Mononuclear cell (primary cell): ENCODE measurements at regions not wholly inside any gene's neighbourhood (a gene's known extent, or its start where the extent isn't known, plus 50 kb on each side); places are given as distances from the start of the nearest gene placed in this dataset.
"Not testable (repeated sequence)": the region's sequence is repeated elsewhere in the genome, so short reads cannot be mapped to it uniquely, and the experiment has no call there.

ENCODE experiments used
- H3K27me3 ChIP-seq: 2 replicates; pipeline ENCODE4 v1.6.0; 2011; ENCODE audit warnings: low read length, control low read depth; ENCODE audit not compliant: insufficient read depth
- H3K4me1 ChIP-seq: 2 replicates; pipeline ENCODE4 v1.5.1; 2011; ENCODE audit warnings: mild to moderate bottlenecking, low read length, control low read depth; ENCODE audit not compliant: insufficient read depth
- H3K4me3 ChIP-seq: 2 replicates; pipeline ENCODE4 v1.5.1; 2011; ENCODE audit warnings: mild to moderate bottlenecking, low read length, moderate library complexity
- H3K9me3 ChIP-seq: 2 replicates; pipeline ENCODE4 v1.5.1; 2011; ENCODE audit warnings: low read depth, mild to moderate bottlenecking, control low read depth, low read length

GRCh38 chr1:157368363-157368762 is 184.0 kb downstream of the FCRL5 start:
- Histone ChIP-seq H3K4me3 (no peak overlapping the region), H3K9me3 (no peaks in the 10 kb centered on the region), H3K27me3 (no peaks in the 10 kb centered on the region), H3K4me1 (no peaks in the 10 kb centered on the region)

- H3K27me3 ChIP-seq, result no peaks in the 10 kb centered on the region
- no peak overlapping the region for H3K4me3 ChIP-seq
These were observed 184.4 kb downstream of the FCRL5 start for GRCh38 chr1:157367870-157368269.

GRCh38 chr1:157367091-157367739 is 185.1 kb downstream of the FCRL5 start:
- Histone ChIP-seq H3K4me1 (no peaks in the 10 kb centered on the region), H3K4me3 (no peak overlapping the region), H3K27me3 (no peaks in the 10 kb centered on the region), H3K9me3 (no peaks in the 10 kb centered on the region)

More at GRCh38 chr1:157367870-157368269, 184.4 kb downstream of the FCRL5 start:
- Histone ChIP-seq H3K4me1 (no peaks in the 10 kb centered on the region), H3K9me3 (no peaks in the 10 kb centered on the region)

- Histone ChIP-seq H3K27me3 (no peaks in the 10 kb centered on the region), H3K9me3 (no peaks in the 10 kb centered on the region), H3K4me3 (no peak overlapping the region), H3K4me1 (peaks cover 3% of the 10 kb centered on the region)
These were observed 187.7 kb downstream of the FCRL5 start for GRCh38 chr1:157364612-157365011.

GRCh38 chr1:157363660-157364140 is 188.6 kb downstream of the FCRL5 start:
- H3K27me3 ChIP-seq, result no peaks in the 10 kb centered on the region
- H3K4me3 ChIP-seq, result no peak overlapping the region

GRCh38 chr1:157360023-157360390 is 192.3 kb downstream of the FCRL5 start:
- Histone ChIP-seq H3K4me3 (no peak overlapping the region), H3K27me3 (peaks cover 5% of the 10 kb centered on the region), H3K4me1 (peaks cover 6% of the 10 kb centered on the region), H3K9me3 (no peaks in the 10 kb centered on the region)

More at GRCh38 chr1:157363660-157364140, 188.6 kb downstream of the FCRL5 start:
- peaks cover 6% of the 10 kb centered on the region for H3K4me1 ChIP-seq
- no peaks in the 10 kb centered on the region for H3K9me3 ChIP-seq

GRCh38 chr1:157359314-157360022 is 192.8 kb downstream of the FCRL5 start:
- Histone ChIP-seq H3K4me3 (no peak overlapping the region), H3K27me3 (peaks cover 5% of the 10 kb centered on the region), H3K4me1 (peaks cover 6% of the 10 kb centered on the region), H3K9me3 (no peaks in the 10 kb centered on the region)

- Histone ChIP-seq H3K27me3 (peaks cover 5% of the 10 kb centered on the region), H3K4me3 (no peak overlapping the region), H3K9me3 (no peaks in the 10 kb centered on the region), H3K4me1 (peaks cover 6% of the 10 kb centered on the region)
These were observed 195.2 kb downstream of the FCRL5 start for GRCh38 chr1:157357111-157357510.

- Histone ChIP-seq H3K9me3 (no peaks in the 10 kb centered on the region), H3K4me3 (no peak overlapping the region), H3K27me3 (peaks cover 5% of the 10 kb centered on the region), H3K4me1 (peaks cover 6% of the 10 kb centered on the region)
These were observed 195.7 kb downstream of the FCRL5 start for GRCh38 chr1:157356601-157357000.

GRCh38 chr1:157353546-157353945 is 198.8 kb downstream of the FCRL5 start:
- H3K27me3 ChIP-seq, result peaks cover 5% of the 10 kb centered on the region
- no peak overlapping the region for H3K4me3 ChIP-seq
- no peaks in the 10 kb centered on the region for H3K9me3 ChIP-seq
- H3K4me1 ChIP-seq, result no peaks in the 10 kb centered on the region

GRCh38 chr1:157352817-157353408 is 199.4 kb downstream of the FCRL5 start:
- no peaks in the 10 kb centered on the region for H3K9me3 ChIP-seq
- H3K4me1 ChIP-seq, result no peaks in the 10 kb centered on the region
- H3K4me3 ChIP-seq, result no peak overlapping the region
- H3K27me3 ChIP-seq, result peaks cover 5% of the 10 kb centered on the region

GRCh38 chr1:157352216-157352615 is 200.1 kb downstream of the FCRL5 start:
- H3K4me3 ChIP-seq, result no peak overlapping the region
- H3K4me1 ChIP-seq, result no peaks in the 10 kb centered on the region
- peaks cover 5% of the 10 kb centered on the region for H3K27me3 ChIP-seq
- no peaks in the 10 kb centered on the region for H3K9me3 ChIP-seq

GRCh38 chr1:157351800-157352199 is 200.5 kb downstream of the FCRL5 start:
- not testable (repeated sequence) for H3K27me3 ChIP-seq, H3K4me1 ChIP-seq, H3K9me3 ChIP-seq, H3K4me3 ChIP-seq

GRCh38 chr1:157348538-157349480 is 203.5 kb downstream of the FCRL5 start:
- Histone ChIP-seq H3K4me1 (no peaks in the 10 kb centered on the region), H3K9me3 (no peaks in the 10 kb centered on the region), H3K27me3 (no peaks in the 10 kb centered on the region), H3K4me3 (no peak overlapping the region)

- H3K9me3 ChIP-seq, result no peaks in the 10 kb centered on the region
- H3K4me3 ChIP-seq, result no peak overlapping the region
- H3K27me3 ChIP-seq, result no peaks in the 10 kb centered on the region
- H3K4me1 ChIP-seq, result no peaks in the 10 kb centered on the region
These were observed 204.8 kb downstream of the FCRL5 start for GRCh38 chr1:157347506-157347905.
